ENCODE measurements at regions not wholly inside any gene's neighbourhood (a gene's known extent, or its start where the extent isn't known, plus 50 kb on each side); places are given as distances from the start of the nearest gene placed in this dataset.

- H3K4me3 ChIP-seq (ENCODE audit: low read depth, low read length) = no peak overlapping the region
- no peak for DNase-seq (ENCODE audit: low read depth)
- TF ChIP-seq CTCF (conservative IDR thresholded peaks at IDR 0.05; ENCODE audit: low read depth, low read length) = no peak
These were observed 195.1 kb downstream of the PWWP3B start for GRCh38 chrX:106363214-106363613.

- H3K4me3 ChIP-seq (ENCODE audit: low read depth, low read length) = no peak overlapping the region
- DNase-seq (ENCODE audit: low read depth) = no peak
- no peak for TF ChIP-seq CTCF (conservative IDR thresholded peaks at IDR 0.05; ENCODE audit: low read depth, low read length)
These were observed 210.5 kb downstream of the PWWP3B start for GRCh38 chrX:106378616-106379015.

- H3K4me3 ChIP-seq (ENCODE audit: low read depth, low read length) = no peak overlapping the region
- TF ChIP-seq CTCF (conservative IDR thresholded peaks at IDR 0.05; ENCODE audit: low read depth, low read length) = no peak
- DNase-seq (ENCODE audit: low read depth) = no peak
These were observed 220.4 kb upstream of the RADX start for GRCh38 chrX:106391284-106391911.

GRCh38 chrX:106392346-106392745 lies 219.4 kb upstream of the RADX start:
- TF ChIP-seq CTCF (conservative IDR thresholded peaks at IDR 0.05; ENCODE audit: low read depth, low read length) = no peak
- H3K4me3 ChIP-seq (ENCODE audit: low read depth, low read length) = no peak overlapping the region
- DNase-seq (ENCODE audit: low read depth) = no peak

GRCh38 chrX:106397788-106398538 lies 213.8 kb upstream of the RADX start:
- TF ChIP-seq CTCF (conservative IDR thresholded peaks at IDR 0.05; ENCODE audit: low read depth, low read length) = peak; percentile 49

GRCh38 chrX:106401965-106402559 lies 209.7 kb upstream of the RADX start:
- no peak for DNase-seq (ENCODE audit: low read depth)
- no peak for TF ChIP-seq CTCF (conservative IDR thresholded peaks at IDR 0.05; ENCODE audit: low read depth, low read length)
- H3K4me3 ChIP-seq (ENCODE audit: low read depth, low read length) = no peak overlapping the region

More at GRCh38 chrX:106397788-106398538, 213.8 kb upstream of the RADX start:
- H3K4me3 ChIP-seq (ENCODE audit: low read depth, low read length) = no peak overlapping the region
- DNase-seq (ENCODE audit: low read depth) = no peak

Data from epithelial cell of proximal tubule (primary cell).